Activated gamma-delta T cell treated with Interleukin-2 at 50 U/mL for 16 hours (primary cell): ENCODE measurements at regions not wholly inside any gene's neighbourhood (a gene's known extent, or its start where the extent isn't known, plus 50 kb on each side); places are given as distances from the start of the nearest gene placed in this dataset.

Experiments used
- DNase-seq: peaks from one replicate; pipeline ENCODE4 v3.0.0-alpha.2; 2020

DNA sequence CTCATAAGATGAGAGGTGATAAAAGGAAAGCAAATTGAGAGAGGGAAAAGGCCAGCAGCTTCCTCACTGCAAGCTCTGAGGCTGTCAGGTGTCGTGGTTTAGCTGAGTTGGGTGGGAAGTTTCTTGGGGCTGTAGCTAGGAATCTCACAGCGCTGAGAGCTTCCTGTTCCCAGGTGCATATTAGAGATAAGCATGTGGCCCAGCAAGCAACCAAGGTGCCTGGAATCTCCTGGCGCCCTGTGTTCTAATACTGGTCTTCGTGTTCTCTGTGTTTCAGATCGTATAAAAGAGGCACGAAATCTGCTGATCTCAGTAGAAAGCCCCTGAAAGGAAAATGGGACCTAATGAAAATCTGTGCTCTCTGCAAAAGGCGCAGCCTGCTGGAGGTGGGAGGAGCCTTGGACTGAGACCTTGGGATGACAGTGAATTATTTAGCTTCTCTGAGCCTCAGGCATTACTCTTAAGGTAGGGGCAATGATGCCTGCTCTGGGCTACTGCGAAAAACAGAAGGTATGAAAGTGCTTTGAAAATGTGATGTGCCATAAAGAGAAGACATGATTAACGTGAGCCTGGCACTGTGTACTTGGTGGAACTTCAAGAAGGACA lies 499.9 kb downstream of the TBL1XR1 start:
- DNase-seq = no peak

DNA sequence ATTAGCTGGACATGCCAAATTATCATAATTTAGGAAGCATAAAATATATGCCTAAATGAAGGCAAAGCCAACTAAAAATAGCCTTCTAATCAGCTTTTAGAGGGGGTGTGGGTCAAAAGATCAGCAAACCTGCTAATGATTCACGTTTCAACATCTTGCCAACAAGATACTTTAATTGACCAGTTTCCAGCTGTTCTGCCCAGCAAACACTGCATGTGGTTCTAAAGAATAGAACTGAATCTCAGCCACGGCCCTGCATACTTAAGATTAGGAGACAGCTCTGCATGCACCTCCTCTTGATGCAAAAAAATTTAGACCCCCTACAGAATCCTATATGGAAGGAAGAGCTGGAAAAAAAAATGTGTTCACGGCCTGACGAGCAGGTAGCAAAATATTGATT lies 500.5 kb downstream of the TBL1XR1 start:
- no peak for DNase-seq

DNA sequence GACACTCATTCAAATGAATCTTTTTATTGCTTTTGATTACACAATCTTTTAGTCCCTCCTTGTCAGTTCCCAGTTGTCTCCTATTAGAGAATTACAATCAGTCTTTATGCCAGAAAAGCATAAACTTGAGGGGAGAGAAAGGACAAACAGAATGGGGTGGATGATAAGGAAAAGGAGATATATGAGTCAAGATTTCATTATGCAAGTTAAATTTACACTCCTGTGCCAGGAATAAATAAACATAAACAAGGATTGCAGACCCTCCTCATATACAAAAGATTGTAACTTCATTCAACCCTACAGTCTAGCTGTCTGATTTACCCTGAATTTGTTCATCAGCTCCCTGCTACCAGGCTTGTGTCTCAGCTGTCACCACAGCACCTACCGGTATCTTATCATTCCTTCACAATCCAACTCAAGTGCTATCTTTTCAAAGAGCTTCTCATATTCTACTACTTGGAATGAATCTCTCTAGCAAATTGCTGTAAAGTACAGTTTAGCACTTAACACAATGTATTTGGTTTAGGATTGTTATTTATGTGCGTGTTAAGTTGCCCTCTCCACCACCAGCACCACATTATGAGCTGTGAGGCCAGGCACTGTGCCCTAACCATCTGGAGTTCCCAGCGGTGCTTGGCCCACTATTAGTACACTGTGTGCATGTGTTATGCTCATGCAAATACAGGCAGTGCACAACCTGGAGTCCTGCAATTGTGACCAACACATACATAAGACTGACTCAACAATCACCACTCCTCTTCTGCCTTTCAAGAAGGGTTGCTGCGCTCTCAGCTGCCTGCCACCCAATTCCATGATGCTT lies 504.1 kb downstream of the TBL1XR1 start:
- DNase-seq = no peak

- no peak for DNase-seq
Measured at GRCh38 chr3:176692199-176692965, 504.9 kb downstream of the TBL1XR1 start.

GRCh38 chr3:176690083-176690869 lies 507.0 kb downstream of the TBL1XR1 start:
- no peak for DNase-seq

DNA sequence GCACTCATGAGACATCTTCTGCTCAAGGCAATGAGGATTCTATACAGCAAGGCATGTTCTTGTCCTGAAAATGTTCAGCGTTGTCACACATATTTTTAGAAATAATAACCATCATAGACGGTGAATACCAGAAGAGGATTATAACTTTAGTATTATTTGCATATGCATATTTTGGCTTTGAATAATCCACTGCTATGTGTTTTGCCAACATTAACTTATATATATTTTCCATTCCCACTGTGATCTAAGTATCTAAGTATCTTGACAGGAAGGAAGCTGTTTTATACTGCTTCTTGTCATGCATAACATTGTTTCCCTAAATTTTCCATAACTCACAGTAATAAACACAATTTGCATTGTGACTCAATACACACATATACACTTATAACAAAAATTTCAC lies 509.5 kb downstream of the TBL1XR1 start:
- DNase-seq = no peak

GRCh38 chr3:176683382-176683781 lies 513.9 kb downstream of the TBL1XR1 start:
- no peak for DNase-seq

GRCh38 chr3:176663837-176664831 lies 533.1 kb downstream of the TBL1XR1 start:
- no peak for DNase-seq

DNA sequence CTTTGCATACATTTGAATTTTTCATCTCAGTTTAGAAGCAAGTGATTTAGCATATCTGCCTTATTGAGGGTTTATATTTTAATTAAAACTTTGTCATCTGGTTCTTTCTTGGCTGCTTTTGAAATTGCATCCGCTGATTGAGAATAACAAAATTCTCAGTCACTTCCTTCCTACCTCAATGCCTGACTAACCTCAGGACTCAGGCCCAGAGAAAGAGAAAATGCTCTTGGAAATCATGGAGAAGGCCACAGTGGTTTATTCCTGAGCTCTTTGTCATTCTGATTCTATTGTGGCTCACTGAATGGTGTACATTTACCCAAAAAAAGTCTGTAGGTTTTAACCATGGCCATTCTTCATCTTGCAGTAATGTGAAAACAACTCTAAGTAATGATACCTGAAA lies 533.9 kb downstream of the TBL1XR1 start:
- DNase-seq = no peak

DNA sequence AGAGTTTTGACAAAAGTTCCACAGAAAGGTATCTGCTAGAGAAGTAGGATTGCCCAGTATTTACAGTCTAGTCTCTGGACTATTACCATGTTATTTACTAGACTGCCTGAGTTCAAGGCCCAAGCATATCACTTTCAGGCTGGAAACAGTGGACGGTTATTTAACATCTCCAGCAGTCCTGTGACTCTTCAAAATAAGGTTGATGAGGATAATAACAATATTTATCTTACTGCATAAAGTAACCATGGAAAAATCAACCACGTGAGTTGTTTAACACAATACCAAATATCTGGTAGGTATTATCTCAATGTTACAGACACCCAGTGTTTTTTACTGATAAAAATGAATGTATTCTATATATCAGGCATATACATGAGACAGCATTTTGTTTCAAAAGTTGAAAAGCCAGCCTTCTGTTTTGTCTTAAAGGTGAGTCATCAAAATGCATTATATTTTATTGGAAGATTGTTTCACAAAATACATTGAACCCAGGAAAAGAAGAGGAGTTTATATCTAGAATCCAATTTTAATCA lies 535.8 kb downstream of the TBL1XR1 start:
- DNase-seq = no peak

DNA sequence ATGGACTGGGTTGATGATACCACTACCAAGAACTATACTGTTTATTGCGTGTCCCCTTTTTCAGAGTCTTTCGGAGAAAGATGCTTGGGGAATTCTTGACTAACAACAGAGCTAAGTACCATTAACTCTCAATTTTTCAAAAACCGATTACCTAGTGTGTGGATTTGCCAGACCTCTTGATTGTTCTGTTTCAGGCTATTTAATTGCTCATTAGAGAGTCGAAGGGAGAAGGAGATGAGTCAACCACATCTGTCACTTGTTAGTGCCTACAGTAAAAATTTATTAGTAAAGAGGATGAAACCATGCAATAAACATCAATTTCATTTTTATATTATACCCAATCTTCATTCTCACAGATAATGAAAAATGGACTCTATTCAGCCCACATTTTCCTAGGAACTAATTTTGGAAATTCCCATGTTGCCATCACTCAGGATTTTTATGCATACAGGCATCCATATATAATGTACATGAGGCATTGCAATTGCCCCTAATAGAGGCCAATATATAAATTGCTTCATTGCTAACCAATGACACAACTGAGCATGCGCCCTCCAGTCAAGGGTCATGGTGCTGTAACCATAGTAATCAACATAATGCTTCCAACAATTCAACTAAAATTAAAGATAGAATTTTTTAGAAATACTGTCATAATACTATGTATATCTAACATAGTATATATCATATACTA lies 541.7 kb downstream of the TBL1XR1 start:
- DNase-seq = no peak

DNA sequence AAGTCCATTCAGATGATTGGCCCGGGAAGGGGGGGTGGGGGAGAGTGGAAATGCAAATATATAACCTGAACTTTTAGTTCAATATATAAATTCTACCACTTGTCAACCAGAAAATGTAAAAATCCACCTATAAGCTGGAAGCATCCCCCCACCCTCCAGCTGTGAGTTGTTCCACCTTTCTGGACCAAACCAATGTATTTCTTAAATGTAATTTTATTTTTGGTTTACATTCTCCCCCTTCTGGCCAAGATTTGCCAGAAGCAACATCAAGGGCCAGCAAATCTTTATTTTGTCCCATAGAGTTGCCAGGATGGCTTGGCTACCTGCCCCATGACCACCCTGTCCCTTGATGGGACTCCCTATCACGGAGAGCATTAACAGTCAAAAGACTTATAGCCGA lies 545.7 kb downstream of the TBL1XR1 start:
- DNase-seq = no peak

DNA sequence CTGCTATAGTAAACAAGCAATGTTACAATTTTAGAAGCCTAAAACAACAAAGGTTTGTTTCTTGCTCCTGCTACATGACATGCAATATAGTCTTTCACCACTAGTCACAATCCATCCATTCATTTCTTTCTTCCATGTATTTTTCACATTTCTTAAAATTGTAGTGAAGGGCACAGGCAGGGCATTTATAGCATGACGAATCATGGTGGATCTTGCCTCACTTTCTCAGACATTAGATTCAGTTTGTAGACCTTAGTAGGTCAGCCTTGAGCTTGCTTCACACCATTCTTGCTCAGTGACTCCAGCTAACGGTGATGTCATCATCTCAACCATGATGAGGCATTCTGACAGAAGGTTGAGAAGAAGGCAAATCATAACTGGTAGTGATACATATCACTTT lies 546.8 kb downstream of the TBL1XR1 start:
- no peak for DNase-seq

- DNase-seq = no peak
Measured at GRCh38 chr3:176647987-176648386, 549.3 kb downstream of the TBL1XR1 start.

DNA sequence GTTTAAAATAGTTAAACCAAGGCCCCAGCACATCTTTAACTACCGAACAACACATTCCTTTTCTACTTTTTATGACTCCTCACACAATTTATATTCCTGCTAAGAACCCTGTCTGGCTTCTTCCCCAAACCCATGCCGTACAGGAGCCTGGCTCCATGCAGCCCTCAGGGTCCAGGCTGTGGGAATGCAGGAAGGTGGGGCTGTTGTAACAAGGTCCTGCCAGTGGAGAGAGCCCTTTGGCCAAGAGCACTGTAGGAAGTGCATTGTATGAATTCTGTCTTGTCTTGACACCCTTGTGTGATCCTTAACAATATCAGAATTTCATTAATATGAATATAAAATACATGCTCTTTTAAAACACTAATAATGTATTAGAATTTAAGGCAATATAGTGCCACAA lies 563.8 kb downstream of the TBL1XR1 start:
- DNase-seq = no peak

GRCh38 chr3:176632925-176633324 lies 564.4 kb downstream of the TBL1XR1 start:
- DNase-seq = no peak

DNA sequence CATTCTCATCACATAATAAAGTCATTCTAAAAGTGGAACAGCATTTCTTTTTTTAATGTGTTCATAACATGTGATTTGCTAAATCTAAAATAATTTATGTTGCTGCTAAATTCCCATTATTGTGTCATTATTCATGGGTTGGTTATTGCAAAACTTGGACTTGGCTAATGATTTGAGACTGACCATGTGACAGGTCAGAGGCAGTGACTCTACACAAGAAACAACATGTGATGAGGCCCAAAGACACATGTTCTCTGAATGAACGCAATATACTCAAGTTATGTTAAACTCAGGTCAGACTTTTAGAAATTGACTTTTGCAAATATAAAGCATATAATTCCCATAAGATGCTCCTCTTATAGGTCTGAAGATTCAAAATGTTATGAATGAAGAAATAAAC lies 566.1 kb downstream of the TBL1XR1 start:
- DNase-seq = no peak

- DNase-seq = no peak
Measured at GRCh38 chr3:176628101-176628639, 569.1 kb downstream of the TBL1XR1 start.

DNA sequence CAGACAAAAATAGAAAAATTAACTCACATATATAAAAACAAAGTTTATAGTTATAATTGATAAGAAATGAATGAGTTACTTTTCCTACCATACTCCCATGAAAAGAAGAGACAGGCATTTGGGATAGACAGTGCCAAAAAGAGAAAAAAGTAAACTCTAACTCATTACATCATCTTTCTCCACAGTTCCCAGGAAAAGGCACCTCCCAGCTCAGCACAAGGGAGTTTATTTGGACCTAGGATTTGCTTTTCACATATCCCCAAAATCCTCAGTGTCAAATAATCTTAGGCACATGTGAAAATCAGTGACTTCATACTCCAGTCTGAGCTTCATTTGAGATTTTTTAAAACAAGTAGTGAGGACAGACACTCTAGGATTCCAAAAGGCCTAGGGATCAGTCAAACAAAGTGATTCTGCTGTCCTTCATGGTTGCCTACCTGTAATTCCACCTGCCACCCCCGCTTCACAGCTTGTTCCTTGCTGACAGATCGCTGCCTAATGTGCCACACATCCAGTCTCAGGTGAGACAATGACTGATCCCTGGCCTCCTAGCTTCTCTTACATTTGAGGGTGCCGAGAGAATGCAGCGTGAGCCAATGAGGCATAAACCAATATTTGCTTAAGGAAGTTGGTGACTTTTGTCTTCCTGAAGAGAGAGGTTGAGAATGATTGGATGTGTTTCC lies 573.7 kb downstream of the TBL1XR1 start:
- no peak for DNase-seq

- no peak for DNase-seq
Measured at GRCh38 chr3:176619833-176620232, 577.4 kb downstream of the TBL1XR1 start.
